Karpas-422 (cell line): ENCODE measurements at regions not wholly inside any gene's neighbourhood (a gene's known extent, or its start where the extent isn't known, plus 50 kb on each side); places are given as distances from the start of the nearest gene placed in this dataset.

Experiments
- DNase-seq: peaks from one replicate; pipeline ENCODE4 v3.0.0-alpha.2; 2015
- H2AFZ ChIP-seq: fragments of 200-600 bp; sonication (generic); 2 replicates; pipeline ENCODE4 v1.6.1; 2014; ENCODE audit warnings: antibody characterized with exemption, low read length, mixed read lengths
- H3K27ac ChIP-seq: fragments of 200-600 bp; sonication (generic); 2 replicates; pipeline ENCODE4 v1.5.1; 2014; ENCODE audit warnings: mild to moderate bottlenecking, low read length, moderate library complexity
- H3K27me3 ChIP-seq: fragments of 200-600 bp; sonication (generic); 2 replicates; pipeline ENCODE4 v1.6.1; 2014; ENCODE audit warnings: low read length, mixed read lengths
- H3K36me3 ChIP-seq: fragments of 200-600 bp; sonication (generic); 2 replicates; pipeline ENCODE4 v1.6.1; 2014; ENCODE audit warnings: low read length, mixed read lengths; ENCODE audit not compliant: insufficient read depth
- H3K4me1 ChIP-seq: fragments of 200-600 bp; sonication (generic); 2 replicates; pipeline ENCODE4 v1.6.1; 2014; ENCODE audit warnings: mild to moderate bottlenecking, low read length, mixed read lengths
- H3K4me2 ChIP-seq: fragments of 200-600 bp; sonication (generic); 2 replicates; pipeline ENCODE4 v1.6.1; 2014; ENCODE audit warnings: low read length, low read depth, mild to moderate bottlenecking; ENCODE audit not compliant: poor library complexity, severe bottlenecking
- H3K4me3 ChIP-seq: fragments of 200-600 bp; sonication (generic); 2 replicates; pipeline ENCODE4 v1.5.1; 2014; ENCODE audit warnings: mild to moderate bottlenecking, antibody characterized with exemption, low read length, mixed read lengths
- H3K79me2 ChIP-seq: fragments of 200-600 bp; sonication (generic); 2 replicates; pipeline ENCODE4 v1.6.1; 2014; ENCODE audit warnings: mild to moderate bottlenecking, low read length, mixed read lengths
- H3K9ac ChIP-seq: fragments of 200-600 bp; sonication (generic); 2 replicates; pipeline ENCODE4 v1.6.0; 2014; ENCODE audit warnings: low read length
- H3K9me2 ChIP-seq: fragments of 200-600 bp; sonication (generic), shearing (Covaris generic); replicated peaks from 2 replicates; pipeline ENCODE4 v1.6.0; 2014; ENCODE audit warnings: mild to moderate bottlenecking, low read length, moderate library complexity; ENCODE audit not compliant: insufficient read depth
- H3K9me3 ChIP-seq: fragments of 300-700, 200-600 bp; sonication (generic); 2 replicates; pipeline ENCODE4 v1.6.1; 2014; ENCODE audit warnings: low read length, mixed read lengths
- H4K20me1 ChIP-seq: fragments of 200-600 bp; sonication (generic); 2 replicates; pipeline ENCODE4 v1.6.1; 2014; ENCODE audit warnings: mild to moderate bottlenecking, antibody characterized with exemption, low read length, low read depth; ENCODE audit not compliant: insufficient read depth

DNA sequence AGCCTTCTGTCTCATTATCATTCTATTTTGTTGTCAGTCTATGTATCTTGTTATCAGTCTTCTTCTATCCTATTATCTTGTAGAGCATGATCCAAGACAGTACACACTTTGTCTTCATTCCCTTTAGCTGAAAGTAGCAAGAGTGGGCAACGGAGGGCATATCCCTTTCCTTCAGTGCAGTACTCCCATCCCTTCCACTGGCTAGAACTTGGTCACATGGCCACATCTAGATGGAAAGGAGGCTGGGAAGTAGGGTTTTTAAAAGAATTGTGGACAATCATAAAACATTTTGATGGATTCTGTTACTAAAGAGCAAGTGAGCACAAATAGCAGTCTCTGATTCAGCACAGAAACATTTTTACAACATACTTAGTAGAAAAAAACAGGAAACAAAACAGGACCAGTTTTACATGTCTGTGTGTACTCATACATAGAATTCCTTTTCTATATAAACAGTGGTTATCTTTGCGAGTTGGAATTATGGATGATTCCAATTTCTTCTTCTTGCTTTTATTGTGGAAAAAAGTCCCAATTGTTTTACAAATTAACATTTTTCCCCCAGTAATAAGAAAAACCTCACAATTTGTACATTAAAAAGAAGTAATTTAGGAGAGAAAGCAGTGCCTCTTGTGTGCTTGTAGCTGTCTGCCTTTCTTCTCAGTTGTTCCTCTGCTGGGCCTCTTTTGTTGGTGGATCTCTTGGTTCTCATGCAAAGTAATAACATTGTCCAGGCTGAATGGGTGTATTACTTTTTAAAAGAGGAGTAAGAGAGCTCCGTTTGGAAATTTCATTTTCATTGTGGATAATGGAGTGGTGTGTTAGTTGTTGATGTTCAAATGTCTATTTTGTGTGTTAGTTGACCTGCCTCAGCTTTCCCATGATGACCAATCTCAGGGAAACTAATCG, 410.9 kb upstream of the TRPC7 start:
- Histone ChIP-seq H3K9me3 (no peaks in the 10 kb centered on the region), H3K4me3 (no peak overlapping the region), H2AFZ (no peak overlapping the region), H3K27ac (no peak overlapping the region), H3K79me2 (no peaks in the 10 kb centered on the region), H3K36me3 (no peaks in the 10 kb centered on the region), H3K4me1 (peaks cover 17% of the 10 kb centered on the region), H4K20me1 (no peaks in the 10 kb centered on the region), H3K4me2 (no peak overlapping the region), H3K9ac (no peak overlapping the region), H3K9me2 (no peaks in the 10 kb centered on the region), H3K27me3 (no peaks in the 10 kb centered on the region)
- no peak for DNase-seq

DNA sequence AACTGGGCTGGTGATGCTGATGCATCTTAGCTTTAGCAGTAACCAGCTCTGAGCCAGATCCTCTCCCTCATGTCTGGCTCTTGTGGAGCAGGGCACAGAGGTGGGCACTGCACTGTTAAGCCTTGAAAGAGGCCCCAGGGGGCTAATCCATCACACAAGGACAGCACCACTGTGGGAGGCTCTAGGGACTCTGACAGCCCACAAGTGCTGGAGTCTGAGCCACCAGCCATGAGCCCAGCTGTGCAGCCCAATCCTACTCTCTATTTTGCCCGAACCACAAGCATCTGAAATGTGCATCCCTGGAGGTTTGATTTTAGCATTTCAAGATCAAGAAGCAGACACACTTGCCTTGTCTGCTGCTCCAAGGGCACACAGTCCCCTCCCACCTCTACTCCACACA, 407.1 kb upstream of the TRPC7 start:
- no peaks in the 10 kb centered on the region for H3K9me2 ChIP-seq

GRCh38 chr5:136769900-136770684, 404.7 kb upstream of the TRPC7 start:
- Histone ChIP-seq H3K36me3 (no peaks in the 10 kb centered on the region), H3K9me3 (no peaks in the 10 kb centered on the region), H3K4me2 (no peak overlapping the region), H3K27ac (no peak overlapping the region), H3K79me2 (no peaks in the 10 kb centered on the region), H4K20me1 (no peaks in the 10 kb centered on the region), H3K9ac (no peak overlapping the region), H3K9me2 (no peaks in the 10 kb centered on the region), H3K4me3 (no peak overlapping the region), H3K4me1 (peaks cover 42% of the 10 kb centered on the region), H3K27me3 (no peaks in the 10 kb centered on the region), H2AFZ (no peak overlapping the region)
- peak; percentile 86 for DNase-seq

More for the DNA sequence above, 407.1 kb upstream of the TRPC7 start:
- H3K9me3 ChIP-seq = no peaks in the 10 kb centered on the region
- no peak overlapping the region for H2AFZ ChIP-seq
- H3K9ac ChIP-seq = no peak overlapping the region
- no peak overlapping the region for H3K4me3 ChIP-seq
- DNase-seq = peak; percentile 55
- no peaks in the 10 kb centered on the region for H4K20me1 ChIP-seq
- H3K27me3 ChIP-seq = no peaks in the 10 kb centered on the region
- H3K4me1 ChIP-seq = peaks cover 42% of the 10 kb centered on the region
- no peak overlapping the region for H3K27ac ChIP-seq
- no peaks in the 10 kb centered on the region for H3K79me2 ChIP-seq
- H3K36me3 ChIP-seq = no peaks in the 10 kb centered on the region
- H3K4me2 ChIP-seq = no peak overlapping the region

- H3K27ac ChIP-seq = no peak overlapping the region
- no peak overlapping the region for H3K4me2 ChIP-seq
- peaks cover 42% of the 10 kb centered on the region for H3K4me1 ChIP-seq
- no peak for DNase-seq
- no peaks in the 10 kb centered on the region for H3K27me3 ChIP-seq
- no peak overlapping the region for H2AFZ ChIP-seq
- no peaks in the 10 kb centered on the region for H3K79me2 ChIP-seq
- no peaks in the 10 kb centered on the region for H3K9me3 ChIP-seq
- H3K4me3 ChIP-seq = no peak overlapping the region
- no peak overlapping the region for H3K9ac ChIP-seq
- H3K36me3 ChIP-seq = no peaks in the 10 kb centered on the region
- H3K9me2 ChIP-seq = no peaks in the 10 kb centered on the region
- no peaks in the 10 kb centered on the region for H4K20me1 ChIP-seq
Measured at GRCh38 chr5:136769093-136769492, 403.7 kb upstream of the TRPC7 start.

- Histone ChIP-seq H3K27ac (no peak overlapping the region), H3K4me2 (no peak overlapping the region), H2AFZ (no peak overlapping the region), H3K9me2 (no peaks in the 10 kb centered on the region), H3K27me3 (no peaks in the 10 kb centered on the region), H4K20me1 (no peaks in the 10 kb centered on the region), H3K36me3 (no peaks in the 10 kb centered on the region), H3K9ac (no peak overlapping the region), H3K9me3 (no peaks in the 10 kb centered on the region), H3K4me1 (peaks cover 42% of the 10 kb centered on the region), H3K79me2 (no peaks in the 10 kb centered on the region), H3K4me3 (no peak overlapping the region)
- no peak for DNase-seq
Measured at GRCh38 chr5:136768457-136768856, 403.1 kb upstream of the TRPC7 start.

GRCh38 chr5:136766456-136766855, 401.1 kb upstream of the TRPC7 start:
- no peak for DNase-seq
- no peaks in the 10 kb centered on the region for H3K27me3 ChIP-seq
- no peaks in the 10 kb centered on the region for H3K9me3 ChIP-seq
- H3K36me3 ChIP-seq = no peaks in the 10 kb centered on the region
- no peaks in the 10 kb centered on the region for H3K79me2 ChIP-seq
- H3K9me2 ChIP-seq = no peaks in the 10 kb centered on the region
- H4K20me1 ChIP-seq = no peaks in the 10 kb centered on the region
- H3K27ac ChIP-seq = no peak overlapping the region
- H3K9ac ChIP-seq = no peak overlapping the region
- H3K4me3 ChIP-seq = no peak overlapping the region
- H3K4me1 ChIP-seq = peaks cover 26% of the 10 kb centered on the region
- no peak overlapping the region for H2AFZ ChIP-seq
- no peak overlapping the region for H3K4me2 ChIP-seq

- Histone ChIP-seq H3K4me1 (peaks cover 11% of the 10 kb centered on the region), H3K27me3 (no peaks in the 10 kb centered on the region), H3K27ac (no peak overlapping the region), H3K4me3 (no peak overlapping the region), H2AFZ (no peak overlapping the region), H3K9me3 (no peaks in the 10 kb centered on the region), H3K79me2 (no peaks in the 10 kb centered on the region), H3K36me3 (no peaks in the 10 kb centered on the region), H3K9me2 (no peaks in the 10 kb centered on the region), H3K4me2 (no peak overlapping the region), H4K20me1 (no peaks in the 10 kb centered on the region), H3K9ac (no peak overlapping the region)
- DNase-seq = no peak
Measured at GRCh38 chr5:136764601-136765000, 399.3 kb upstream of the TRPC7 start.

- Histone ChIP-seq H3K27ac (no peak overlapping the region), H3K9ac (no peak overlapping the region), H3K4me3 (no peak overlapping the region), H3K4me2 (no peak overlapping the region), H3K36me3 (no peaks in the 10 kb centered on the region), H3K9me2 (no peaks in the 10 kb centered on the region), H2AFZ (no peak overlapping the region), H4K20me1 (no peaks in the 10 kb centered on the region), H3K4me1 (peaks cover under 1% of the 10 kb centered on the region; the same call in 1 of the 2 replicates), H3K79me2 (no peaks in the 10 kb centered on the region), H3K27me3 (no peaks in the 10 kb centered on the region), H3K9me3 (no peaks in the 10 kb centered on the region)
- no peak for DNase-seq
Measured at GRCh38 chr5:136763548-136763947, 398.2 kb upstream of the TRPC7 start.
